ENCODE measurements at regions not wholly inside any gene's neighbourhood (a gene's known extent, or its start where the extent isn't known, plus 50 kb on each side); places are given as distances from the start of the nearest gene placed in this dataset.
"Not testable (repeated sequence)": the region's sequence is repeated elsewhere in the genome, so short reads cannot be mapped to it uniquely, and the experiment has no call there.

DNA sequence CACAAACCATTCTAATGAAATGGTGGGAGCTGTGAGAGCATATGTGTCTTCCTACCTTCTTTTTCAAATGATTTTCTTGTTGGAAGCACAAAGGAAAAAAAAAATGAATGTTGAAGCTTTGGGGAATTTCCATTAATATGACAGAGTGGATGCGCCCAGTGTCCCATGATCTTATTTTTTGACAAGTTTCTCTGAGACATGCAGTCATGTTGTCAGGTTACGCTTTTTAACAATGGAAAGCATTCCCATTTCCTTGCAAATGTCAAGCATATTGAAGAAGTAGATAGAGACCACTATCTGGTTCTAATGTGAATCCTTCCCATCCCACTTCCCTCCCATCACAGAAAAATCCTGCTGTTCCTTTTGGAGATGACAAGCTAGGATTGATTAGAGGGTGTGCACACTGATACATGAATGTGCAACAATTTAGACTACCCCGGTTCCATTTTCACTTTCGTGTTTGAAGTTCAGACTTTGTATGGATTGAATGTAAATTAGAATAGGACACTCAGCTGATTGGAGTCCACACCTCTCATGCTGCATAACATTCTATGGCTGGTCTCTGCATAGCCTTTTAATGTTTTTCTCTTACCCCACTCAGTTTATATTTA lies 919.4 kb downstream of the TLE4 start:
- H3K9me3 Mint-ChIP-seq = peaks cover 4% of the 10 kb centered on the region
- H3K27me3 Mint-ChIP-seq = no peaks in the 10 kb centered on the region
- no peaks in the 10 kb centered on the region for H3K4me1 Mint-ChIP-seq
- peaks cover 9% of the 10 kb centered on the region for H3K36me3 Mint-ChIP-seq
- H3K27ac Mint-ChIP-seq = no peak overlapping the region
- H3K4me3 Mint-ChIP-seq = no peak overlapping the region
- no peak for DNase-seq (ENCODE audit: low spot score in 2 of 2)
- no peak for ATAC-seq (ENCODE audit: low read depth)

- Mint-ChIP-seq H3K27me3 (no peaks in the 10 kb centered on the region), H3K4me3 (no peak overlapping the region), H3K9me3 (no peaks in the 10 kb centered on the region), H3K36me3 (peaks cover 4% of the 10 kb centered on the region), H3K27ac (no peak overlapping the region), H3K4me1 (no peaks in the 10 kb centered on the region)
- DNase-seq (ENCODE audit: low spot score in 2 of 2) (no peak), ATAC-seq (ENCODE audit: low read depth) (no peak)
Observed at GRCh38 chr9:80489329-80489728, 917.6 kb downstream of the TLE4 start.

DNA sequence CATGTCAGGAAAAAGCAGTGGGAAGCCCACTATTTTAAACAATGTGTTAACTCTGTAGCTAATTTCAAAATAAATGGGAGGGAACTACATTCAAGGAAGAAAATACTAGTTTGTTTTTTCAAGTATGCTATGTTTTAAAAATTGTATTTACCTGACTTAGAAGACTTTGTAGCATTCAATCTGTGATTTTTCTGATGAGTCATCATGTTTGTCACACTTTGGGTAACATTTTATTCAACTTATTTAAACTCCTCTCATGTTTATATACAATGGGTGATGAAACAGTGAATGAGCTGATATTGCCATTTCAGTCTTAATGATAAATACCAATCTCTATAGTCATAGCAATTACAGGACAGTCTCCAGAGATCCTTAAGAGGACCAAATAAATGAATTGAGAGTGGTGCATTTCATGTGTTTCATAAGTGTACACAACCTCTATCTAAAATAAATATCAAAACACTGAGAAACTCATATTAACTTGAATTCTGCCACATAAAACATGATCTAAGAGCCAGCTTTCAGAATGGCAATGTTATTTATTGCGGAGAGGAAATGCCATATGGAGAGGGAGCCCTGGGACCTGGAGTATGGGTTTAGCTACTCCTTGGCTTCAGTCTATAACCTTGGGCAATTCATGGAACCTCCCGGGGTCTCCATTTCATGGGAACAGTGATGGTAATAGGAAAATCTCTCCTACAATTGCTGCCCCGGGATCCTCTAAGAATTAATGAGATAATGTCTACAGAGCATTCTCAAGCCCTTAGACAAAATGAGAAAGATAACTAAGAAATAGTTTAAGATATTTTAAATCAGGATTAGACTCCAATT lies 913.9 kb downstream of the TLE4 start:
- no peaks in the 10 kb centered on the region for H3K27me3 Mint-ChIP-seq
- no peak for DNase-seq (ENCODE audit: low spot score in 2 of 2)
- H3K4me1 Mint-ChIP-seq = no peaks in the 10 kb centered on the region
- H3K4me3 Mint-ChIP-seq = no peak overlapping the region
- ATAC-seq (ENCODE audit: low read depth) = no peak
- H3K27ac Mint-ChIP-seq = no peak overlapping the region
- H3K36me3 Mint-ChIP-seq = peaks cover 14% of the 10 kb centered on the region
- H3K9me3 Mint-ChIP-seq = peaks cover 7% of the 10 kb centered on the region

- H3K9me3 Mint-ChIP-seq = peaks cover 10% of the 10 kb centered on the region
- not testable (repeated sequence) for H3K27me3 Mint-ChIP-seq; H3K4me3 Mint-ChIP-seq; H3K27ac Mint-ChIP-seq; ATAC-seq (ENCODE audit: low read depth); DNase-seq (ENCODE audit: low spot score in 2 of 2); H3K4me1 Mint-ChIP-seq
- peaks cover 23% of the 10 kb centered on the region for H3K36me3 Mint-ChIP-seq
Observed at GRCh38 chr9:80482251-80482650, 910.5 kb downstream of the TLE4 start.

- no peak for DNase-seq (ENCODE audit: low spot score in 2 of 2)
- Mint-ChIP-seq H3K27ac (no peak overlapping the region), H3K36me3 (peaks cover 15% of the 10 kb centered on the region), H3K9me3 (peaks cover 10% of the 10 kb centered on the region), H3K27me3 (no peaks in the 10 kb centered on the region), H3K4me1 (peaks cover 4% of the 10 kb centered on the region), H3K4me3 (no peak overlapping the region)
- ATAC-seq (ENCODE audit: low read depth) = no peak
Observed at GRCh38 chr9:80467632-80468031, 895.9 kb downstream of the TLE4 start.

DNA sequence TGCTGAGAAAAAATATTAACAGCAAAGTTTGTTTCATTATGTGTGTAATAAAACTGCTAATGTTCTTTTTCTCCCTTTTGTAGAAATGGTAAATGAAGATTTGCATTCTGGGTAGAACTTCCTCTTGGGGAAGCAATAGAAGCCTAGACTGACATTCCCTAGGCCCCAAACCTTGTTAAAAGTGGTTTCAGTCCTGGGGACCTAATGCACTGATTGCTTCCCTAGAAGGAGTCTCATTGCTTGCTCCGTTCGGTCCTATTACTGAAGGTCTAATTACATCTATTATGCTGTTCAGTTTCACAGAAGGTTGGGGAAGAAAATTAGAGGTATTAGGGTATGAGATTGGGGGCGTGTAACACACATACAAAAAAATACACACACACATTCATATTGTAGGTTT lies 893.8 kb downstream of the TLE4 start:
- Mint-ChIP-seq H3K27me3 (no peaks in the 10 kb centered on the region), H3K9me3 (peaks cover 15% of the 10 kb centered on the region), H3K4me1 (no peaks in the 10 kb centered on the region), H3K27ac (no peak overlapping the region), H3K36me3 (peaks cover 18% of the 10 kb centered on the region), H3K4me3 (no peak overlapping the region)
- ATAC-seq (ENCODE audit: low read depth) (no peak), DNase-seq (ENCODE audit: low spot score in 2 of 2) (no peak)

GRCh38 chr9:80449513-80449912 lies 877.7 kb downstream of the TLE4 start:
- peaks cover 5% of the 10 kb centered on the region for H3K4me1 Mint-ChIP-seq
- ATAC-seq (ENCODE audit: low read depth) = no peak
- no peak for DNase-seq (ENCODE audit: low spot score in 2 of 2)
- H3K9me3 Mint-ChIP-seq = peaks cover 21% of the 10 kb centered on the region
- no peak overlapping the region for H3K27ac Mint-ChIP-seq
- peaks cover 44% of the 10 kb centered on the region for H3K36me3 Mint-ChIP-seq
- no peaks in the 10 kb centered on the region for H3K27me3 Mint-ChIP-seq
- H3K4me3 Mint-ChIP-seq = no peak overlapping the region

- Mint-ChIP-seq H3K36me3 (peaks cover 44% of the 10 kb centered on the region), H3K27me3 (no peaks in the 10 kb centered on the region), H3K27ac (no peak overlapping the region), H3K9me3 (peaks cover 18% of the 10 kb centered on the region), H3K4me3 (no peak overlapping the region), H3K4me1 (peaks cover 5% of the 10 kb centered on the region)
- ATAC-seq (ENCODE audit: low read depth) (no peak), DNase-seq (ENCODE audit: low spot score in 2 of 2) (no peak)
Observed at GRCh38 chr9:80448996-80449395, 877.2 kb downstream of the TLE4 start.

GRCh38 chr9:80447876-80448275 lies 876.1 kb downstream of the TLE4 start:
- Mint-ChIP-seq H3K4me3 (no peak overlapping the region), H3K27ac (no peak overlapping the region), H3K9me3 (peaks cover 14% of the 10 kb centered on the region)

GRCh38 chr9:80440724-80441123 lies 869.0 kb downstream of the TLE4 start:
- no peak for ATAC-seq (ENCODE audit: low read depth)
- no peak for DNase-seq (ENCODE audit: low spot score in 2 of 2)
- H3K4me1 Mint-ChIP-seq = no peaks in the 10 kb centered on the region
- peaks cover 9% of the 10 kb centered on the region for H3K36me3 Mint-ChIP-seq
- no peak overlapping the region for H3K27ac Mint-ChIP-seq
- no peak overlapping the region for H3K4me3 Mint-ChIP-seq
- H3K9me3 Mint-ChIP-seq = no peaks in the 10 kb centered on the region
- H3K27me3 Mint-ChIP-seq = no peaks in the 10 kb centered on the region

More at GRCh38 chr9:80447876-80448275, 876.1 kb downstream of the TLE4 start:
- DNase-seq (ENCODE audit: low spot score in 2 of 2) (no peak), ATAC-seq (ENCODE audit: low read depth) (no peak)
- Mint-ChIP-seq H3K27me3 (no peaks in the 10 kb centered on the region), H3K36me3 (peaks cover 36% of the 10 kb centered on the region), H3K4me1 (peaks cover 5% of the 10 kb centered on the region)

- no peak for ATAC-seq (ENCODE audit: low read depth)
- H3K4me3 Mint-ChIP-seq = no peak overlapping the region
- H3K9me3 Mint-ChIP-seq = peaks cover 1% of the 10 kb centered on the region
- peaks cover 5% of the 10 kb centered on the region for H3K4me1 Mint-ChIP-seq
- no peaks in the 10 kb centered on the region for H3K27me3 Mint-ChIP-seq
- no peak for DNase-seq (ENCODE audit: low spot score in 2 of 2)
- no peak overlapping the region for H3K27ac Mint-ChIP-seq
- H3K36me3 Mint-ChIP-seq = peaks cover 10% of the 10 kb centered on the region
Observed at GRCh38 chr9:80437825-80438224, 866.1 kb downstream of the TLE4 start.

- H3K36me3 Mint-ChIP-seq = peaks cover 13% of the 10 kb centered on the region
- DNase-seq (ENCODE audit: low spot score in 2 of 2) (no peak), ATAC-seq (ENCODE audit: low read depth) (no peak)
- peaks cover 1% of the 10 kb centered on the region for H3K9me3 Mint-ChIP-seq
- no peak overlapping the region for H3K27ac Mint-ChIP-seq
- H3K4me3 Mint-ChIP-seq = no peak overlapping the region
- H3K4me1 Mint-ChIP-seq = peaks cover 5% of the 10 kb centered on the region
- no peaks in the 10 kb centered on the region for H3K27me3 Mint-ChIP-seq
Observed at GRCh38 chr9:80437091-80437640, 865.4 kb downstream of the TLE4 start.

DNA sequence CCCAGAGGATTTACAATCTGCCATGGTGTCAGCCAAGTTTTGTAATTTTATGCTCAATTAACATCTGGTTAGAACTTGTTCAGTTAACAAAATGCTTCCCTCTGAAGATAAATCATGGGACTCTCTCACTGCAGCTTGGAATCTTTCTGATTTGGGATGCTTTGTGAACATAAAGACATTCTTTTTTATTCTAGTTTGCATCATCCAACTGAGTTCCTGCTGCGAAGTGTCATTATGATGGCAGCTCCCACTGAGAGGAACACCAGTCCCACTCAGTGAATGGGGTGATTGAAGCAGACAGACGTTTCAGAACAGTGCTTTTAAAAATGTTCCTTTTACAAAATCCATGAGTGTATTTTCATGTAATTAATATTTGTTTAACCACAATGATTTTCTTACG lies 863.8 kb downstream of the TLE4 start:
- Mint-ChIP-seq H3K36me3 (peaks cover 14% of the 10 kb centered on the region), H3K4me1 (peaks cover 5% of the 10 kb centered on the region), H3K27me3 (no peaks in the 10 kb centered on the region), H3K9me3 (peaks cover 1% of the 10 kb centered on the region), H3K4me3 (no peak overlapping the region), H3K27ac (no peak overlapping the region)
- no peak for ATAC-seq (ENCODE audit: low read depth)
- DNase-seq (ENCODE audit: low spot score in 2 of 2) = no peak

- H3K4me3 Mint-ChIP-seq = no peak overlapping the region
- H3K36me3 Mint-ChIP-seq = peaks cover 4% of the 10 kb centered on the region
- no peak for DNase-seq (ENCODE audit: low spot score in 2 of 2)
- H3K27me3 Mint-ChIP-seq = no peaks in the 10 kb centered on the region
- ATAC-seq (ENCODE audit: low read depth) = no peak
- peaks cover 4% of the 10 kb centered on the region for H3K4me1 Mint-ChIP-seq
- no peaks in the 10 kb centered on the region for H3K9me3 Mint-ChIP-seq
- no peak overlapping the region for H3K27ac Mint-ChIP-seq
Observed at GRCh38 chr9:80426992-80427391, 855.2 kb downstream of the TLE4 start.

All from memory B cell (primary cell).